A673 (cell line): ENCODE measurements at regions not wholly inside any gene's neighbourhood (a gene's known extent, or its start where the extent isn't known, plus 50 kb on each side); places are given as distances from the start of the nearest gene placed in this dataset.

ENCODE experiments used
- CTCF ChIP-seq: fragments of 300-800, 200-600 bp; sonication (generic); conservative IDR thresholded peaks from 2 replicates; pipeline ENCODE4 v1.5.1; 2017; ENCODE audit warnings: low read depth, mild to moderate bottlenecking, antibody characterized with exemption, low read length, moderate library complexity, mixed read lengths
- EZH2 ChIP-seq: fragments of 200-600 bp; sonication (generic); IDR thresholded peaks from 2 replicates; pipeline ENCODE4 v1.6.1; 2017; ENCODE audit warnings: borderline replicate concordance, low read depth, mild to moderate bottlenecking, mixed read lengths, antibody characterized with exemption, low read length; ENCODE audit not compliant: poor library complexity, severe bottlenecking

GRCh38 chr2:14536976-14537375 is 95.5 kb upstream of the LRATD1 start:
- TF ChIP-seq CTCF (no peak), EZH2 (no peak)
